HUES6 (cell line): ENCODE measurements at regions not wholly inside any gene's neighbourhood (a gene's known extent, or its start where the extent isn't known, plus 50 kb on each side); places are given as distances from the start of the nearest gene placed in this dataset.

Source experiments
- H3K27ac ChIP-seq: 2 replicates; pipeline ENCODE4 v1.7.0; 2013; ENCODE audit warnings: low read depth, mild to moderate bottlenecking, low read length, inconsistent platforms
- H3K27me3 ChIP-seq: 2 replicates; pipeline ENCODE4 v1.6.1; 2013; ENCODE audit warnings: low read length; ENCODE audit not compliant: control insufficient read depth, insufficient read depth
- H3K36me3 ChIP-seq: 2 replicates; pipeline ENCODE4 v1.6.1; 2013; ENCODE audit warnings: low read length; ENCODE audit not compliant: control insufficient read depth, insufficient read depth
- H3K4me1 ChIP-seq: 2 replicates; pipeline ENCODE4 v1.6.1; 2013; ENCODE audit warnings: low read length; ENCODE audit not compliant: control insufficient read depth, insufficient read depth
- H3K4me3 ChIP-seq: 2 replicates; pipeline ENCODE4 v1.5.1; 2013; ENCODE audit warnings: low read depth, low read length
- H3K9ac ChIP-seq: one replicate; pipeline ENCODE4 v1.6.1; 2013; ENCODE audit warnings: mild to moderate bottlenecking, low read length
- H3K9me3 ChIP-seq: 2 replicates; pipeline ENCODE4 v1.6.1; 2013; ENCODE audit warnings: low read depth, low read length; ENCODE audit not compliant: control insufficient read depth, insufficient read depth

GRCh38 chr2:40914666-40915065, 462.8 kb upstream of the SLC8A1 start:
- no peak overlapping the region for H3K4me3 ChIP-seq
- H3K4me1 ChIP-seq: no peaks in the 10 kb centered on the region
- H3K36me3 ChIP-seq: no peaks in the 10 kb centered on the region
- H3K27me3 ChIP-seq: no peaks in the 10 kb centered on the region
- H3K9me3 ChIP-seq: no peaks in the 10 kb centered on the region
- no peak overlapping the region for H3K27ac ChIP-seq
- no peak overlapping the region for H3K9ac ChIP-seq

- Histone ChIP-seq H3K36me3 (no peaks in the 10 kb centered on the region), H3K4me3 (no peak overlapping the region), H3K9ac (no peak overlapping the region), H3K27me3 (no peaks in the 10 kb centered on the region), H3K27ac (no peak overlapping the region), H3K4me1 (no peaks in the 10 kb centered on the region), H3K9me3 (no peaks in the 10 kb centered on the region)
Measured at GRCh38 chr2:40915651-40916050, 463.8 kb upstream of the SLC8A1 start.

DNA sequence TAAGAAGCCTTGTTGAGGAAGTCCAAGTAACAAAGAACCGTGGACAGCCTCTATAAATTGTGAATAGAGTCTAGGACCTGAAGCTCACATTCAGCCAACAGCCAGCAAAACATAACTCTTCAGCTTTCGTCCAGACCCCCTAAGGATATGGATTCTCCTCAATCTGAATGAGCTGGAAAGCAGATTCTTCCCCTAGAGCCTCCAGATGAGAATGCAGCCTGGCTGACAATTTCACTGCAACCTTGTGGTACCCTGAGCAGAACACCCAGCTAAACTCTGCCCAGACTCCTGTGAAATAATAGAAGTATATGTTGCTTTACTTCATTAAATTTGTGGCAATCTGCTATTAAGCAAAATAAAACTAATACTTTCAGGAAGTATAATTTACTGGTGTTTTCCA, 483.5 kb upstream of the SLC8A1 start:
- no peaks in the 10 kb centered on the region for H3K36me3 ChIP-seq
- H3K27ac ChIP-seq: no peak overlapping the region
- H3K4me1 ChIP-seq: no peaks in the 10 kb centered on the region
- H3K4me3 ChIP-seq: no peak overlapping the region
- no peaks in the 10 kb centered on the region for H3K27me3 ChIP-seq
- H3K9me3 ChIP-seq: no peaks in the 10 kb centered on the region
- H3K9ac ChIP-seq: no peak overlapping the region

GRCh38 chr2:40937284-40937683, 485.4 kb upstream of the SLC8A1 start:
- H3K9ac ChIP-seq: no peak overlapping the region
- H3K27ac ChIP-seq: no peak overlapping the region
- no peaks in the 10 kb centered on the region for H3K27me3 ChIP-seq
- 0 out of 2 replicates have a peak, but pooled peaks cover 4% of the 10 kb centered on the region for H3K9me3 ChIP-seq
- H3K4me3 ChIP-seq: no peak overlapping the region
- H3K36me3 ChIP-seq: no peaks in the 10 kb centered on the region
- no peaks in the 10 kb centered on the region for H3K4me1 ChIP-seq

GRCh38 chr2:40953341-40953740, 501.5 kb upstream of the SLC8A1 start:
- Histone ChIP-seq H3K4me1 (no peaks in the 10 kb centered on the region), H3K27me3 (no peaks in the 10 kb centered on the region), H3K9ac (no peak overlapping the region), H3K9me3 (no peaks in the 10 kb centered on the region), H3K4me3 (no peak overlapping the region), H3K27ac (no peak overlapping the region), H3K36me3 (no peaks in the 10 kb centered on the region)

GRCh38 chr2:40955042-40955441, 503.2 kb upstream of the SLC8A1 start:
- no peak overlapping the region for H3K27ac ChIP-seq
- no peaks in the 10 kb centered on the region for H3K9me3 ChIP-seq
- no peak overlapping the region for H3K9ac ChIP-seq
- no peaks in the 10 kb centered on the region for H3K36me3 ChIP-seq
- H3K27me3 ChIP-seq: no peaks in the 10 kb centered on the region
- H3K4me1 ChIP-seq: no peaks in the 10 kb centered on the region
- no peak overlapping the region for H3K4me3 ChIP-seq

GRCh38 chr2:40955635-40956034, 503.7 kb upstream of the SLC8A1 start:
- Histone ChIP-seq H3K27ac (no peak overlapping the region), H3K27me3 (no peaks in the 10 kb centered on the region), H3K4me3 (no peak overlapping the region)

DNA sequence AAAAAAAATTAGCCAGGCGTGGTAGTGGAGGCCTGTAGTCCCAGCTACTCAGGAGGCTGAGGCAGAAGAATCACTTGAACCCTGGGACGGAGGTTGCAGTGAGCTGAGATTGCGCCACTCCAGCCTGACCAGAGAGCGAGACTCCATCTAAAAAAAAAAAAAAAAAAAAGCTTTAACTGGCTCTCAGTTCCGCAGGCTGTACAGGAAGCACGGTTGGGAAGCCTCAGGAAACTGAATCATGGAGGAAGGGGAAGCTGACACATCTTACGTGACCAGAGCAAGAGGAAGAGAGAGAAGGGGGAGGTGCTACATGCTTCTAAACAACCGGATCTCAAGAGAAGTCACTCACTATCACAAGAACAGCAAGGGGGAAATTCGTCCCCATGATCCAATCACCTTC, 505.6 kb upstream of the SLC8A1 start:
- H3K27me3 ChIP-seq: no peaks in the 10 kb centered on the region
- H3K36me3 ChIP-seq: no peaks in the 10 kb centered on the region
- no peak overlapping the region for H3K9ac ChIP-seq
- H3K4me3 ChIP-seq: no peak overlapping the region
- no peaks in the 10 kb centered on the region for H3K9me3 ChIP-seq
- no peak overlapping the region for H3K27ac ChIP-seq
- H3K4me1 ChIP-seq: no peaks in the 10 kb centered on the region

More at GRCh38 chr2:40955635-40956034, 503.7 kb upstream of the SLC8A1 start:
- Histone ChIP-seq H3K36me3 (no peaks in the 10 kb centered on the region), H3K4me1 (no peaks in the 10 kb centered on the region), H3K9ac (no peak overlapping the region), H3K9me3 (no peaks in the 10 kb centered on the region)

- H3K27me3 ChIP-seq: no peaks in the 10 kb centered on the region
- H3K4me3 ChIP-seq: no peak overlapping the region
- H3K9me3 ChIP-seq: no peaks in the 10 kb centered on the region
- H3K4me1 ChIP-seq: no peaks in the 10 kb centered on the region
- no peak overlapping the region for H3K27ac ChIP-seq
- H3K9ac ChIP-seq: no peak overlapping the region
- H3K36me3 ChIP-seq: no peaks in the 10 kb centered on the region
Measured at GRCh38 chr2:40962026-40962425, 510.1 kb upstream of the SLC8A1 start.

GRCh38 chr2:40964509-40965250, 512.8 kb upstream of the SLC8A1 start:
- H3K9me3 ChIP-seq: no peaks in the 10 kb centered on the region
- no peaks in the 10 kb centered on the region for H3K27me3 ChIP-seq
- H3K4me1 ChIP-seq: no peaks in the 10 kb centered on the region
- no peak overlapping the region for H3K4me3 ChIP-seq
- no peak overlapping the region for H3K27ac ChIP-seq
- H3K9ac ChIP-seq: no peak overlapping the region
- no peaks in the 10 kb centered on the region for H3K36me3 ChIP-seq

DNA sequence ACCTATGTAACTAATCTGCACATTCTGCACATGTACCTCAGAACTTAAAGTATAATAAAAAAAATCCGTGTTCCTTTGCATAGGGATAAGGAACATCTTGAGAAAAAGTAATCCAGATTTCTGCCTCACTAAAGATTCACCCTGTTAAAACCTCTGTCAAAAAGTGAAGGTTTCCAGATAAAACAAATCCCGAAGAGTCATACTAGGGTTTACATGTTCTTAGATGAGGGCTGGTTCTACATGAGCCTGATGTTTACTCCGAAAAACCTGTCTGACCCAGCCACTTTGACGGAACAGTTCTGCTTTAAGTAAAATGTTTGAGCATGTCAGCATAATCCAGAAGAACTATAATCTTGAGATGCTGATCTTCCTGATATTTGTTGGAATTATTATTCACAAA, 515.6 kb upstream of the SLC8A1 start:
- H3K27me3 ChIP-seq: no peaks in the 10 kb centered on the region
- no peak overlapping the region for H3K27ac ChIP-seq
- no peaks in the 10 kb centered on the region for H3K36me3 ChIP-seq
- no peaks in the 10 kb centered on the region for H3K4me1 ChIP-seq
- H3K9me3 ChIP-seq: no peaks in the 10 kb centered on the region
- H3K9ac ChIP-seq: no peak overlapping the region
- H3K4me3 ChIP-seq: no peak overlapping the region
